ENCODE measurements at regions not wholly inside any gene's neighbourhood (a gene's known extent, or its start where the extent isn't known, plus 50 kb on each side); places are given as distances from the start of the nearest gene placed in this dataset.

GRCh38 chr6:44007818-44008621, 119.2 kb downstream of the MRPL14 start:
- TF ChIP-seq, protein P1, sequence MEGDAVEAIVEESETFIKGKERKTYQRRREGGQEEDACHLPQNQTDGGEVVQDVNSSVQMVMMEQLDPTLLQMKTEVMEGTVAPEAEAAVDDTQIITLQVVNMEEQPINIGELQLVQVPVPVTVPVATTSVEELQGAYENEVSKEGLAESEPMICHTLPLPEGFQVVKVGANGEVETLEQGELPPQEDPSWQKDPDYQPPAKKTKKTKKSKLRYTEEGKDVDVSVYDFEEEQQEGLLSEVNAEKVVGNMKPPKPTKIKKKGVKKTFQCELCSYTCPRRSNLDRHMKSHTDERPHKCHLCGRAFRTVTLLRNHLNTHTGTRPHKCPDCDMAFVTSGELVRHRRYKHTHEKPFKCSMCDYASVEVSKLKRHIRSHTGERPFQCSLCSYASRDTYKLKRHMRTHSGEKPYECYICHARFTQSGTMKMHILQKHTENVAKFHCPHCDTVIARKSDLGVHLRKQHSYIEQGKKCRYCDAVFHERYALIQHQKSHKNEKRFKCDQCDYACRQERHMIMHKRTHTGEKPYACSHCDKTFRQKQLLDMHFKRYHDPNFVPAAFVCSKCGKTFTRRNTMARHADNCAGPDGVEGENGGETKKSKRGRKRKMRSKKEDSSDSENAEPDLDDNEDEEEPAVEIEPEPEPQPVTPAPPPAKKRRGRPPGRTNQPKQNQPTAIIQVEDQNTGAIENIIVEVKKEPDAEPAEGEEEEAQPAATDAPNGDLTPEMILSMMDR (IDR thresholded peaks at IDR 0.05): no peak
- TF ChIP-seq POLR2A (IDR thresholded peaks at IDR 0.05) (no peak), POLR2AphosphoS5 (IDR thresholded peaks at IDR 0.05) (no peak)

Data from prostate gland (tissue), 2 donors.